Left lung (tissue), 4 donors: ENCODE measurements at regions not wholly inside any gene's neighbourhood (a gene's known extent, or its start where the extent isn't known, plus 50 kb on each side); places are given as distances from the start of the nearest gene placed in this dataset.
A peak's percentile ranks its signal among the peaks of the same experiment; 100 is the strongest.

Source experiments
- ATAC-seq: fragments of 200-7000 bp; cut with Tn5 transposase; one replicate; pipeline ENCODE4 v1.9.1; 2020; ENCODE audit warnings: moderate library complexity
- DNase-seq, 4 donors: peaks; one replicate each; pipeline ENCODE4 v3.0.0-alpha.2; 2013 to 2020
- H3K27ac ChIP-seq, 2 donors: fragments of 200-600 bp; sonication (generic) in 1 of 2; one replicate each; pipeline versions ENCODE4 v1.5.0 to v1.8.0; 2020 to 2021
- H3K27me3 ChIP-seq, 2 donors: fragments of 200-600 bp; sonication (generic) in 1 of 2; one replicate each; pipeline versions ENCODE4 v1.5.0 to v1.8.0; 2020 to 2021
- H3K36me3 ChIP-seq, 2 donors: fragments of 200-600 bp; sonication (generic) in 1 of 2; one replicate each; pipeline versions ENCODE4 v1.5.0 to v1.8.0; 2020 to 2021
- H3K4me1 ChIP-seq, 2 donors: fragments of 200-600 bp; one replicate each; pipeline ENCODE4 v1.8.0; 2021
- H3K4me3 ChIP-seq, 2 donors: fragments of 200-600 bp; sonication (generic) in 1 of 2; one replicate each; pipeline versions ENCODE4 v1.5.0 to v1.8.0; 2020 to 2021; ENCODE audit warnings: mild to moderate bottlenecking in 1 of 2
- H3K9me3 ChIP-seq, 2 donors: fragments of 200-600 bp; sonication (generic) in 1 of 2; one replicate each; pipeline versions ENCODE4 v1.5.0 to v1.8.0; 2020 to 2021
- intact Hi-C, 2 donors: fragments of 100-400 bp; cut with DNase I; formaldehyde crosslinking; loops; one replicate each; pipeline versions ENCODE4 v1.11.2 to v1.14.2; 2022
- TF ChIP-seq, protein P1 (sequence below), 2 donors: fragments of 200-600 bp; sonication (generic) in 1 of 2; IDR thresholded peaks; one replicate each; pipeline versions ENCODE4 v1.5.0 to v1.8.0; 2021; ENCODE audit warnings: antibody characterized with exemption in 2 of 2
- donor health status: DM: no; HTN: yes; CAD: no.
- donor health status: DM: no; HTN: no; CAD: no.

- DNase-seq (no peak), ATAC-seq (no peak)
- intact Hi-C loops: no loop called here
- TF ChIP-seq, protein P1, sequence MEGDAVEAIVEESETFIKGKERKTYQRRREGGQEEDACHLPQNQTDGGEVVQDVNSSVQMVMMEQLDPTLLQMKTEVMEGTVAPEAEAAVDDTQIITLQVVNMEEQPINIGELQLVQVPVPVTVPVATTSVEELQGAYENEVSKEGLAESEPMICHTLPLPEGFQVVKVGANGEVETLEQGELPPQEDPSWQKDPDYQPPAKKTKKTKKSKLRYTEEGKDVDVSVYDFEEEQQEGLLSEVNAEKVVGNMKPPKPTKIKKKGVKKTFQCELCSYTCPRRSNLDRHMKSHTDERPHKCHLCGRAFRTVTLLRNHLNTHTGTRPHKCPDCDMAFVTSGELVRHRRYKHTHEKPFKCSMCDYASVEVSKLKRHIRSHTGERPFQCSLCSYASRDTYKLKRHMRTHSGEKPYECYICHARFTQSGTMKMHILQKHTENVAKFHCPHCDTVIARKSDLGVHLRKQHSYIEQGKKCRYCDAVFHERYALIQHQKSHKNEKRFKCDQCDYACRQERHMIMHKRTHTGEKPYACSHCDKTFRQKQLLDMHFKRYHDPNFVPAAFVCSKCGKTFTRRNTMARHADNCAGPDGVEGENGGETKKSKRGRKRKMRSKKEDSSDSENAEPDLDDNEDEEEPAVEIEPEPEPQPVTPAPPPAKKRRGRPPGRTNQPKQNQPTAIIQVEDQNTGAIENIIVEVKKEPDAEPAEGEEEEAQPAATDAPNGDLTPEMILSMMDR (IDR thresholded peaks at IDR 0.05): no peak
- Histone ChIP-seq H3K4me3 (no peak overlapping the region), H3K27me3 (no peaks in the 10 kb centered on the region), H3K4me1 (no peaks in the 10 kb centered on the region), H3K36me3 (no peaks in the 10 kb centered on the region), H3K27ac (no peak overlapping the region), H3K9me3 (peaks cover 0 to 4% of the 10 kb centered on the region in 2 donors)
Observed at GRCh38 chr3:181987736-181988135, 276.0 kb downstream of the SOX2 start.

DNA sequence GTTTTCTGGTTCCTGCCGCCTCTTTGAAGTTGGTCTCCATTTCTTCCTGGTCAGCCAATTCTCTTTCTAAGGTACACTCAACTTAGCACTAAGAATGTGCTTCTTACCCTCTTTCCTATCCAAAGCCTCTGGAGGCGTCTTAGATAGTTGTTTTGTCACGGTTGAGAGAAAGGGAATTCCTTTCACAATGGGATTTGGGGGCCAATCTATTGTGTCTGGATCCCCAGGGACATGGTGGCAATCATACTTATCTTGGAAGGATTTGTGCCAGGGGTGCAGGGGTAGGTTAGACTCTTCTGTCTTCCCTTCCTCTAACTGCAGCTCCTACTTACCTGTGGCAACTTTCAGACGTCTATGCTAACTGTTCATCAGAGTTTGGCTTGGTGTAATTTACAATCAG, 287.1 kb downstream of the SOX2 start:
- DNase-seq: no peak
- Histone ChIP-seq H3K4me3 (no peak overlapping the region), H3K4me1 (no peaks in the 10 kb centered on the region), H3K36me3 (no peaks in the 10 kb centered on the region), H3K9me3 (no peaks in the 10 kb centered on the region), H3K27ac (no peak overlapping the region), H3K27me3 (no peaks in the 10 kb centered on the region)
- TF ChIP-seq, protein P1 (IDR thresholded peaks at IDR 0.05): no peak
- intact Hi-C loops: no loop called here
- no peak for ATAC-seq

DNA sequence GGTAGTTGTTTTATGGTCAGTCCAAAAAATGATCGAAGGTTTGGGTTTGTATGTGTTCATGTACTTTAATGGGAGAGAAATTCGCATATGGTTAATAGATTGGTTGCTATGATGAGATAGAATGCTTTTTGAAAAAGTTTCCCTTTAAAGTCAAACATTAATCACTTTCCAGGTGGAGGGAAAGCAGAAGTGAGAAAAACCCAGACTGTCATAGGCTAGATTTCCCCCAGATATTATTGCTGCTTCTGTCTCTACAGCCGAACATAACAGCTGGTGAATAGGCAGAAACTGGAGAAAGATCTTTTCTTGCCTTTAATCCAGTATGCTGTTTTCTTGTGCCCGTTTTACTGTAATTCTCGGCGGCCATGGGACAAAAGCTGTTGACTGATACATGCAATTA, 287.6 kb downstream of the SOX2 start:
- no peaks in the 10 kb centered on the region for H3K36me3 ChIP-seq
- H3K4me3 ChIP-seq: no peak overlapping the region
- no peaks in the 10 kb centered on the region for H3K4me1 ChIP-seq
- ATAC-seq: no peak
- H3K9me3 ChIP-seq: no peaks in the 10 kb centered on the region
- intact Hi-C loops: no loop called here
- TF ChIP-seq, protein P1 (IDR thresholded peaks at IDR 0.05): no peak
- H3K27ac ChIP-seq: no peak overlapping the region
- H3K27me3 ChIP-seq: no peaks in the 10 kb centered on the region
- no peak for DNase-seq

GRCh38 chr3:182000447-182000846, 288.7 kb downstream of the SOX2 start:
- ATAC-seq: no peak
- no peaks in the 10 kb centered on the region for H3K9me3 ChIP-seq

DNA sequence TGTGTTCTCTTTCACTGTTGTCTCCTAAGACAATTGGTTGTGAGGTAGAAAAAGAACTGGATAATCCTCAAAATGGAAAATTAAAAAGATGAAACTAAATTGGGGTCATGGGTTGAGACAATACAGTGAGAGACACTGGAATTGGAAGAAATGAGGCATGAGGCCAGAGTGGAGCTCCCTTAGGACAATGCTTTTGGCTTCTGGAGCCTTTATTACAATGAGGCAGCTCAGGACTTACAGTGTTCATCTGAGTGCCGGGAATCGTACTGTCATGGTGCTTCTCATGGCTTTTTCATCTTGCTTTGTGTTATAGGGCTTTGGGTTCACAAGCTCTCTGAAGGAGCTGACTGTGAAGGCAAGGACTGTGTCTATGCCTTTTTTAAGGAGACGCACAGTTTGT, 293.5 kb downstream of the SOX2 start:
- ATAC-seq (no peak), DNase-seq (no peak)
- Histone ChIP-seq H3K27ac (no peak overlapping the region), H3K9me3 (no peaks in the 10 kb centered on the region), H3K4me1 (no peaks in the 10 kb centered on the region), H3K36me3 (no peaks in the 10 kb centered on the region), H3K27me3 (no peaks in the 10 kb centered on the region), H3K4me3 (no peak overlapping the region)
- TF ChIP-seq, protein P1 (IDR thresholded peaks at IDR 0.05): no peak
- intact Hi-C loops: no loop called here

More at GRCh38 chr3:182000447-182000846, 288.7 kb downstream of the SOX2 start:
- intact Hi-C loops: no loop called here
- TF ChIP-seq, protein P1 (IDR thresholded peaks at IDR 0.05): no peak
- no peaks in the 10 kb centered on the region for H3K27me3 ChIP-seq
- peak in 1 of 4 donors; percentile 4 for DNase-seq
- H3K27ac ChIP-seq: no peak overlapping the region
- H3K4me3 ChIP-seq: no peak overlapping the region
- H3K36me3 ChIP-seq: no peaks in the 10 kb centered on the region
- no peaks in the 10 kb centered on the region for H3K4me1 ChIP-seq
